Activated CD8-positive, alpha-beta T cell treated with anti-CD3 and anti-CD28 coated beads, Interleukin-2, amount 10 ng/mL, durations not matched to agents 7 days and 5 days (primary cell): ENCODE measurements at regions not wholly inside any gene's neighbourhood (a gene's known extent, or its start where the extent isn't known, plus 50 kb on each side); places are given as distances from the start of the nearest gene placed in this dataset.
"Not testable (repeated sequence)": the region's sequence is repeated elsewhere in the genome, so short reads cannot be mapped to it uniquely, and the experiment has no call there.

Source experiments
- ATAC-seq: fragments of 150-1000 bp; cut with Tn5 transposase; one replicate; pipeline ENCODE4 v1.10.0; 2021; ENCODE audit warnings: moderate library complexity
- CTCF ChIA-PET: fragments of 350-600 bp; sonication (Branson Sonifier 250); formaldehyde crosslinking; loops from one replicate; lab custom pipeline; 2021; ENCODE audit warnings: antibody characterized with exemption; lab: Charles Lee
- POLR2A ChIA-PET: fragments of 350-600 bp; sonication (Branson Sonifier 250); formaldehyde crosslinking; loops from one replicate; lab custom pipeline; 2021; ENCODE audit warnings: antibody characterized with exemption; lab: Charles Lee
- DNase-seq: peaks from one replicate; pipeline ENCODE4 v3.0.0-alpha.2; 2020
- H3K27ac Mint-ChIP-seq: one replicate; pipeline ENCODE4 v1.8.0; 2021; ENCODE audit warnings: mild to moderate bottlenecking, mixed read lengths
- H3K27me3 Mint-ChIP-seq: one replicate; pipeline ENCODE4 v1.8.0; 2021; ENCODE audit warnings: low read depth, mixed read lengths
- H3K36me3 Mint-ChIP-seq: one replicate; pipeline ENCODE4 v1.8.0; 2021; ENCODE audit warnings: low read depth, mixed read lengths
- H3K4me1 Mint-ChIP-seq: one replicate; pipeline ENCODE4 v1.8.0; 2021; ENCODE audit warnings: low read depth, mixed read lengths
- H3K4me3 Mint-ChIP-seq: one replicate; pipeline ENCODE4 v1.8.0; 2021; ENCODE audit warnings: mild to moderate bottlenecking, mixed read lengths
- H3K9me3 Mint-ChIP-seq: one replicate; pipeline ENCODE4 v1.8.0; 2022; ENCODE audit warnings: mixed read lengths; ENCODE audit not compliant: insufficient read depth

DNA sequence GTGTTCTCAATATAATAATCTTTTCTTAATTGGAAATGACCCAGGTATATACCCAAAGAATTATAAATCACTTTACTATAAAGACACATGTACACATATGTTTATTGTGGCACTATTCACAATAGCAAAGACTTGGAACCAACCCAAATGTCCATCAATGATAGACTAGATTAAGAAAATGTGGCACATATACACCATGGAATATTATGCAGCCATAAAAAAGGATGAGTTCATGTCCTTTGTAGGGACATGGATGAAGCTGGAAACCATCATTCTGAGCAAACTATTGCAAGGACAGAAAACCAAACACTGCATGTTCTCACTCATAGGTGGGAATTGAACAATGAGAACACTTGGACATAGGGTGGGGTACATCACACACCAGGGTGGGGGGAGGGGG lies 56.8 kb downstream of the SCGB2B2 start:
- peaks cover 16% of the 10 kb centered on the region for H3K9me3 Mint-ChIP-seq
- H3K4me1 Mint-ChIP-seq, H3K4me3 Mint-ChIP-seq, H3K36me3 Mint-ChIP-seq, POLR2A ChIA-PET, ATAC-seq, H3K27me3 Mint-ChIP-seq, H3K27ac Mint-ChIP-seq, DNase-seq, CTCF ChIA-PET: not testable (repeated sequence)

GRCh38 chr19:34618410-34618809 lies 58.5 kb downstream of the SCGB2B2 start:
- Mint-ChIP-seq H3K36me3 (no peaks in the 10 kb centered on the region), H3K27me3 (no peaks in the 10 kb centered on the region), H3K4me3 (no peak overlapping the region), H3K27ac (no peak overlapping the region), H3K4me1 (no peaks in the 10 kb centered on the region), H3K9me3 (peaks cover 31% of the 10 kb centered on the region)
- no peak for DNase-seq
- ChIA-PET POLR2A (no interaction called here), CTCF (no interaction called here)
- no peak for ATAC-seq

DNA sequence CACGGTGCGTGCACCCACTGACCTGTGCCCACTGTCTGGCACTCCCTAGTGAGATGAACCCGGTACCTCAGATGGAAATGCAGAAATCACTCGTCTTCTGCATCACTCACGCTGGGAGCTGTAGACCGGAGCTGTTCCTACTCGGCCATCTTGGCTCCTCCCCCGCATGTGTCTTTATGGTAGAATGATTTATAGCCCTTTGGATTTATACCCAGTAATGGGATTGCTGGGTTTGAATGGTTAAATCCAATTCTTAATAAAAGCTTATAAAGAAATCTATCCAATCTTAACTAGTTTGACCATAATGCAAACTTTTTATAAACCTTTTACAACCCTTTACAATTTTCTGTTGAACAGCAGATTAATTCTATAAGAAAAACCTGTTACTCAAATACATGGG lies 59.0 kb downstream of the SCGB2B2 start:
- H3K9me3 Mint-ChIP-seq = peaks cover 34% of the 10 kb centered on the region
- H3K27me3 Mint-ChIP-seq, ATAC-seq, H3K4me3 Mint-ChIP-seq, H3K36me3 Mint-ChIP-seq, DNase-seq, POLR2A ChIA-PET, H3K27ac Mint-ChIP-seq, CTCF ChIA-PET, H3K4me1 Mint-ChIP-seq: not testable (repeated sequence)

- no peak overlapping the region for H3K4me3 Mint-ChIP-seq
- POLR2A ChIA-PET = no interaction called here
- no peak for DNase-seq
These were observed 74.0 kb downstream of the SCGB2B2 start for GRCh38 chr19:34603003-34603402.

DNA sequence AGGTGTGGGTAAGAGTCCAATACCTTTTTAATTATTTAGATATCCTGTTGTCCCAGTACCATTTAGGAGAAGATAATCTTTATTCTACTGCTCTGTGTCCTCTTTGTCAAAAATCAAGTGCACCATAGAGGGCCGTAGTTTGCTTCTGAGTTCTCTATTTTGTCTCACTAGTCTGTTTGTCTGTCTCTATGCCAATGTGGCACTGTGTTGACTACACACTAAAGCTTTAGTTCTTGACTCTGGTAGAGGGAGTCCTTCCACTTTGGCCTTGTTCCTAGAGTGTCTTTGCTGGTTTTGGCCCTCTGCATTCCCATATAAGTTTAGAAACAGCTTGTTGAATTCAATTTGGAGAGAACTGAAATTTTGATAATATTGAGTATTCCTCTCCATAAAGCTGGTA lies 75.9 kb downstream of the SCGB2B2 start:
- POLR2A ChIA-PET = no interaction called here

More at GRCh38 chr19:34603003-34603402, 74.0 kb downstream of the SCGB2B2 start:
- no peaks in the 10 kb centered on the region for H3K27me3 Mint-ChIP-seq
- CTCF ChIA-PET = no interaction called here
- H3K4me1 Mint-ChIP-seq = no peaks in the 10 kb centered on the region
- H3K27ac Mint-ChIP-seq = no peak overlapping the region
- no peaks in the 10 kb centered on the region for H3K9me3 Mint-ChIP-seq
- no peaks in the 10 kb centered on the region for H3K36me3 Mint-ChIP-seq
- no peak for ATAC-seq

GRCh38 chr19:34600366-34600765 lies 76.6 kb downstream of the SCGB2B2 start:
- DNase-seq = no peak
- H3K27me3 Mint-ChIP-seq = no peaks in the 10 kb centered on the region
- ATAC-seq = no peak
- no peaks in the 10 kb centered on the region for H3K36me3 Mint-ChIP-seq
- CTCF ChIA-PET = no interaction called here
- POLR2A ChIA-PET = no interaction called here
- no peak overlapping the region for H3K27ac Mint-ChIP-seq
- H3K9me3 Mint-ChIP-seq = no peaks in the 10 kb centered on the region
- no peaks in the 10 kb centered on the region for H3K4me1 Mint-ChIP-seq
- no peak overlapping the region for H3K4me3 Mint-ChIP-seq

More for the DNA sequence above, 75.9 kb downstream of the SCGB2B2 start:
- no peaks in the 10 kb centered on the region for H3K9me3 Mint-ChIP-seq
- H3K27ac Mint-ChIP-seq = no peak overlapping the region
- no peaks in the 10 kb centered on the region for H3K4me1 Mint-ChIP-seq
- DNase-seq (no peak), ATAC-seq (no peak)
- H3K36me3 Mint-ChIP-seq = no peaks in the 10 kb centered on the region
- H3K4me3 Mint-ChIP-seq = no peak overlapping the region
- CTCF ChIA-PET = no interaction called here
- H3K27me3 Mint-ChIP-seq = no peaks in the 10 kb centered on the region

DNA sequence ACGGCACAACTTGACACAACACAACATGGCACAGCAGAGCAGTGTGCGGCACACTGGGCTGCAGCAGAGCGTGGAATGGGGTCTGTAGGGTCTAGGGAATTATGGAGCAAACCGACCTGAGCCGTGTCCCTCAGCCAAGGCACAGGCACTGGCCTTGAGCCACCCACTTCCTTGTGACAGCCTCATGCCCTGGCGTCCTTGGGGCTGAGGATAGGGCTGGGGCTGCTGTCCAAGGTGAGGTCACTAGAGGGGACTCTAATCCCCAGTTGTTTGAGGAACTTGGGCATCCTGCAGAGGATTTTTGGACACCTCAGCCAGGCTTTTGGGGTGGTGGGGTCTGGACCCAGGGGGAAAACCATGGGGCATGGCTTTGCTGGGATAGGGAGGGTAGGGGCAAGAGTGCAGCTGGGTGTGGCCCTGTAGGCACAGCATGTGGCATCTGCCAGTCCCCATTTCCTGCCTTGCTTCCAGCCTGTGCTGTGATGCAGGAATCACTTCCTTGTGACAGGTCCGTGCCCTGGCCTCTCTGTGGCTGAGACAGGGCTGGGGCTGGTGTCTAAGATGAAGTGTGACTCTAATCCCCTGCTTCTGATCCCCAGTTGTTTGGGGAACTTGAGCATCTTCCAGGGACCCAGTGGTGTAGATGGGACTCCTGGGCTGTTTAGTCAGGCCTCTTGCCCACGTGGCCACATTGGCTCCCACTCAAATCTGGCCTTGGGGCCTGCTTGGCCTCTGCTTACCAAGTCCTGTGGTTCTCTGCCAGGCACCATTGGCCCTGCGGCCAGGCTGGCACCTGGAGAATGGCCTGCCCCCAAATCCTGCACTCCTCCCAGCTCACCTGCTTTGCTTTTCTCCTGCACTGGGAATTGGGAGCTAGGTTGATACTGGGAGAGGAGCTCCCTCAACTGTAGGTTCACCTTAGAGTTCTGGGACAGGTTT lies 78.5 kb downstream of the SCGB2B2 start:
- Mint-ChIP-seq H3K36me3 (no peaks in the 10 kb centered on the region), H3K27ac (no peak overlapping the region), H3K4me1 (no peaks in the 10 kb centered on the region)

GRCh38 chr19:34597596-34597995 lies 79.4 kb downstream of the SCGB2B2 start:
- H3K36me3 Mint-ChIP-seq = no peaks in the 10 kb centered on the region
- CTCF ChIA-PET = no interaction called here

More for the DNA sequence above, 78.5 kb downstream of the SCGB2B2 start:
- Mint-ChIP-seq H3K27me3 (no peaks in the 10 kb centered on the region), H3K4me3 (no peak overlapping the region), H3K9me3 (no peaks in the 10 kb centered on the region)
- POLR2A ChIA-PET = no interaction called here
- ATAC-seq (no peak), DNase-seq (no peak)
- CTCF ChIA-PET = no interaction called here

GRCh38 chr19:34596989-34597388 lies 80.0 kb downstream of the SCGB2B2 start:
- H3K36me3 Mint-ChIP-seq = no peaks in the 10 kb centered on the region
- no peaks in the 10 kb centered on the region for H3K9me3 Mint-ChIP-seq
- CTCF ChIA-PET = no interaction called here
- no peak overlapping the region for H3K27ac Mint-ChIP-seq
- no peak for DNase-seq
- H3K27me3 Mint-ChIP-seq = no peaks in the 10 kb centered on the region
- H3K4me1 Mint-ChIP-seq = no peaks in the 10 kb centered on the region
- POLR2A ChIA-PET = no interaction called here
- ATAC-seq = no peak
- H3K4me3 Mint-ChIP-seq = no peak overlapping the region

More at GRCh38 chr19:34597596-34597995, 79.4 kb downstream of the SCGB2B2 start:
- Mint-ChIP-seq H3K9me3 (no peaks in the 10 kb centered on the region), H3K27me3 (no peaks in the 10 kb centered on the region), H3K27ac (no peak overlapping the region), H3K4me3 (no peak overlapping the region), H3K4me1 (no peaks in the 10 kb centered on the region)
- ATAC-seq = no peak
- no peak for DNase-seq
- POLR2A ChIA-PET = no interaction called here

GRCh38 chr19:34596115-34596514 lies 80.8 kb downstream of the SCGB2B2 start:
- Mint-ChIP-seq H3K36me3 (no peaks in the 10 kb centered on the region), H3K4me3 (no peak overlapping the region), H3K27ac (no peak overlapping the region), H3K4me1 (no peaks in the 10 kb centered on the region), H3K27me3 (no peaks in the 10 kb centered on the region), H3K9me3 (no peaks in the 10 kb centered on the region)
- ATAC-seq (no peak), DNase-seq (no peak)
- POLR2A ChIA-PET = no interaction called here
- CTCF ChIA-PET = no interaction called here

GRCh38 chr19:34595683-34596082 lies 81.3 kb downstream of the SCGB2B2 start:
- no peak overlapping the region for H3K4me3 Mint-ChIP-seq
- no peaks in the 10 kb centered on the region for H3K9me3 Mint-ChIP-seq
- no peak overlapping the region for H3K27ac Mint-ChIP-seq
- H3K36me3 Mint-ChIP-seq = no peaks in the 10 kb centered on the region
- ChIA-PET CTCF (no interaction called here), POLR2A (no interaction called here)
- H3K4me1 Mint-ChIP-seq = no peaks in the 10 kb centered on the region
- no peaks in the 10 kb centered on the region for H3K27me3 Mint-ChIP-seq
- DNase-seq (no peak), ATAC-seq (no peak)

GRCh38 chr19:34590228-34590627 lies 86.7 kb downstream of the SCGB2B2 start:
- Mint-ChIP-seq H3K4me1 (no peaks in the 10 kb centered on the region), H3K4me3 (no peak overlapping the region), H3K27ac (no peak overlapping the region), H3K9me3 (no peaks in the 10 kb centered on the region), H3K36me3 (no peaks in the 10 kb centered on the region), H3K27me3 (no peaks in the 10 kb centered on the region)
- no peak for ATAC-seq
- ChIA-PET CTCF (no interaction called here), POLR2A (interaction anchor here (0.8 kb wide), 1 partner anchor 12 kb away, joined by 3 read pairs; no protein-coding TSS in a partner anchor)
- DNase-seq = no peak
